ENCODE measurements at regions not wholly inside any gene's neighbourhood (a gene's known extent, or its start where the extent isn't known, plus 50 kb on each side); places are given as distances from the start of the nearest gene placed in this dataset.

DNA sequence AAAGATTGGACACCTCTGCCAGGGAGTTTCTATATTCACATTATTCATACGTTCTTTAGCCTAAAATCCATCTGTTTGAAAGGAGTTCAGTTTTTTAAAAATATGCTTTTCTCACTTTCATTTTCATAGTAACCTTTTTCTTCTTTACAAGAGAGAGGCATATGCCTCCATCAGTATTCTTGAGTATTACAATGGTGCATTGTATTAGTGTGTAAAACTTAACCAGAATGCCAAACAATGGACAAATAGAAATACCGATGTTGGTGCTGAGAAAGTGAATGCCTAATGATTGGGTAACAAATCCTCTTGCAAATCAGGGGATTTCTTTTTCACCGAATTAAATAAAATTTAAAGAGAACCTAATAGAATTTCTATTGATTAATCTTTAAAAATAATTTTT lies 163.2 kb upstream of the LAMA2 start:
- TF ChIP-seq SMAD1 (IDR thresholded peaks at IDR 0.05; ENCODE audit: low read depth, low read length, partially characterized antibody): no peak
- no peak for TF ChIP-seq ARID2 (IDR thresholded peaks at IDR 0.05)
- TF ChIP-seq KLF16 (IDR thresholded peaks at IDR 0.05): no peak
- TF ChIP-seq MTA2 (IDR thresholded peaks at IDR 0.05; ENCODE audit: low read depth): no peak
- TF ChIP-seq BRCA1 (IDR thresholded peaks at IDR 0.05): no peak
- no peak for TF ChIP-seq BRCA1 (CRISPR knock-in tag; IDR thresholded peaks at IDR 0.05)
- TF ChIP-seq, protein P1, sequence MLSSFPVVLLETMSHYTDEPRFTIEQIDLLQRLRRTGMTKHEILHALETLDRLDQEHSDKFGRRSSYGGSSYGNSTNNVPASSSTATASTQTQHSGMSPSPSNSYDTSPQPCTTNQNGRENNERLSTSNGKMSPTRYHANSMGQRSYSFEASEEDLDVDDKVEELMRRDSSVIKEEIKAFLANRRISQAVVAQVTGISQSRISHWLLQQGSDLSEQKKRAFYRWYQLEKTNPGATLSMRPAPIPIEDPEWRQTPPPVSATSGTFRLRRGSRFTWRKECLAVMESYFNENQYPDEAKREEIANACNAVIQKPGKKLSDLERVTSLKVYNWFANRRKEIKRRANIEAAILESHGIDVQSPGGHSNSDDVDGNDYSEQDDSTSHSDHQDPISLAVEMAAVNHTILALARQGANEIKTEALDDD (IDR thresholded peaks at IDR 0.05): no peak
- TF ChIP-seq NR2C1 (IDR thresholded peaks at IDR 0.05): no peak
- no peak for TF ChIP-seq NR2C1 (tag; IDR thresholded peaks at IDR 0.05)
- TF ChIP-seq ZBTB49 (CRISPR knock-in tag; IDR thresholded peaks at IDR 0.05; ENCODE audit: borderline replicate concordance): no peak
- TF ChIP-seq, protein P2, sequence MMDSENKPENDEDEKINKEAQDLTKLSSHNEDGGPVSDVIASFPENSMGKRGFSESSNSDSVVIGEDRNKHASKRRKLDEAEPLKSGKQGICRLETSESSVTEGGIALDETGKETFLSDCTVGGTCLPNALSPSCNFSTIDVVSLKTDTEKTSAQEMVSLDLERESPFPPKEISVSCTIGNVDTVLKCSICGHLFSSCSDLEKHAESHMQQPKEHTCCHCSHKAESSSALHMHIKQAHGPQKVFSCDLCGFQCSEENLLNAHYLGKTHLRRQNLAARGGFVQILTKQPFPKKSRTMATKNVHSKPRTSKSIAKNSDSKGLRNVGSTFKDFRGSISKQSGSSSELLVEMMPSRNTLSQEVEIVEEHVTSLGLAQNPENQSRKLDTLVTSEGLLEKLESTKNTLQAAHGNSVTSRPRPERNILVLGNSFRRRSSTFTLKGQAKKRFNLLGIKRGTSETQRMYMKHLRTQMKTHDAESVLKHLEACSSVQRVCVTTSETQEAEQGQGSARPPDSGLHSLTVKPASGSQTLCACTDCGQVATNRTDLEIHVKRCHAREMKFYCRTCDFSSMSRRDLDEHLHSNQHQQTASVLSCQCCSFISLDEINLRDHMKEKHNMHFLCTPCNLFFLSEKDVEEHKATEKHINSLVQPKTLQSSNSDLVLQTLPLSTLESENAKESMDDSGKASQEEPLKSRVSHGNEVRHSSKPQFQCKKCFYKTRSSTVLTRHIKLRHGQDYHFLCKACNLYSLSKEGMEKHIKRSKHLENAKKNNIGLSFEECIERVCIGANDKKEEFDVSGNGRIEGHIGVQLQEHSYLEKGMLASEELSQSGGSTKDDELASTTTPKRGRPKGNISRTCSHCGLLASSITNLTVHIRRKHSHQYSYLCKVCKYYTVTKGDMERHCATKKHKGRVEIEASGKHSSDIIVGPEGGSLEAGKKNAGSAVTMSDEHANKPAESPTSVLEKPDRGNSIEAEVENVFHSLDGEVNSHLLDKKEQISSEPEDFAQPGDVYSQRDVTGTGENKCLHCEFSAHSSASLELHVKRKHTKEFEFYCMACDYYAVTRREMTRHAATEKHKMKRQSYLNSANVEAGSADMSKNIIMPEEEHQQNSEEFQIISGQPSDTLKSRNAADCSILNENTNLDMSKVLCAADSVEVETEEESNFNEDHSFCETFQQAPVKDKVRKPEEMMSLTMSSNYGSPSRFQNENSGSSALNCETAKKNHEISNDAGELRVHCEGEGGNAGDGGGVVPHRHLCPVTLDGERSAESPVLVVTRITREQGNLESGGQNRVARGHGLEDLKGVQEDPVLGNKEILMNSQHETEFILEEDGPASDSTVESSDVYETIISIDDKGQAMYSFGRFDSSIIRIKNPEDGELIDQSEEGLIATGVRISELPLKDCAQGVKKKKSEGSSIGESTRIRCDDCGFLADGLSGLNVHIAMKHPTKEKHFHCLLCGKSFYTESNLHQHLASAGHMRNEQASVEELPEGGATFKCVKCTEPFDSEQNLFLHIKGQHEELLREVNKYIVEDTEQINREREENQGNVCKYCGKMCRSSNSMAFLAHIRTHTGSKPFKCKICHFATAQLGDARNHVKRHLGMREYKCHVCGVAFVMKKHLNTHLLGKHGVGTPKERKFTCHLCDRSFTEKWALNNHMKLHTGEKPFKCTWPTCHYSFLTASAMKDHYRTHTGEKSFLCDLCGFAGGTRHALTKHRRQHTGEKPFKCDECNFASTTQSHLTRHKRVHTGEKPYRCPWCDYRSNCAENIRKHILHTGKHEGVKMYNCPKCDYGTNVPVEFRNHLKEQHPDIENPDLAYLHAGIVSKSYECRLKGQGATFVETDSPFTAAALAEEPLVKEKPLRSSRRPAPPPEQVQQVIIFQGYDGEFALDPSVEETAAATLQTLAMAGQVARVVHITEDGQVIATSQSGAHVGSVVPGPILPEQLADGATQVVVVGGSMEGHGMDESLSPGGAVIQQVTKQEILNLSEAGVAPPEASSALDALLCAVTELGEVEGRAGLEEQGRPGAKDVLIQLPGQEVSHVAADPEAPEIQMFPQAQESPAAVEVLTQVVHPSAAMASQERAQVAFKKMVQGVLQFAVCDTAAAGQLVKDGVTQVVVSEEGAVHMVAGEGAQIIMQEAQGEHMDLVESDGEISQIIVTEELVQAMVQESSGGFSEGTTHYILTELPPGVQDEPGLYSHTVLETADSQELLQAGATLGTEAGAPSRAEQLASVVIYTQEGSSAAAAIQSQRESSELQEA (IDR thresholded peaks at IDR 0.05; ENCODE audit: low read depth): no peak
- TF ChIP-seq RBM39 (optimal IDR thresholded peaks at IDR 0.05; ENCODE audit: low read depth, low read length): no peak
- no peak for TF ChIP-seq SAFB2 (IDR thresholded peaks at IDR 0.05; ENCODE audit: borderline replicate concordance, low read depth, low read length, severe bottlenecking)
- no peak for TF ChIP-seq ZNF398 (CRISPR knock-in tag; IDR thresholded peaks at IDR 0.05)
- no peak for TF ChIP-seq PPARD (CRISPR knock-in tag; IDR thresholded peaks at IDR 0.05)
